ENCODE measurements at regions not wholly inside any gene's neighbourhood (a gene's known extent, or its start where the extent isn't known, plus 50 kb on each side); places are given as distances from the start of the nearest gene placed in this dataset.

DNA sequence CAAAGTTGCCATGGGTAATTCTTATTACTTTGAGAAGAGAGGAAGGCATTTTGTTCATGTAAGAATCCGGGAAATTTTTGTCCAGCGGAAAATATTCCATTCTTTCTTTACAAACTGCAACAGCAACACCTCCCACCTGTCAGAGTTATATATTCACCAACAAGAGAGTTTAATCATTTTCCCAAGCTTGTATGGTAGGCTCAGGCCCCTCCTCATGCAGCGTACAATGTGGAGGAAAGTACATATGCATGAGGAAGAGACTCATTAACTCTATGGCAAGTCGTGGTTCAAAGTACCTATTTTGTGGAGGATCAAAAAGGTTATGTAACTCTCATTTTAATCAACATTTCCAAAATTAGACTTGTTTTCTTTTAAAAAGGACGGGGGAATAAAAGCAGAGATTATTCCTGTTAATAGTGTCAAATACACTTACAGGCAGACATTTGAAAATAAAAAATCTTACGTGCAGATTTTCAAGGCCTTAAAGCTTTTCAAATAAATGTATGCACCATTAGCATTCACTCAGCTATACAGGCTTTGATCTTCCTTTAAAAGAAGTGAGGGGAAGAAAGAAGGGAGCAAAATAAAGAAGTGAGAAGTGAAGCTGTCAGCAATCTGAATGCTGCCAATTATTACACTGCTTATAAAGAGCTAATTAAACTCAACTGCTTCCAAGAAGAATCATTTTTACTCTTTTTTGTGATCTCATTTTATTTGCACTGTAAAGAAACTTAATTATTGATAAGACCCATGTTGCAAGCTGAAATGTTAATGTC, 204.8 kb downstream of the FAT4 start:
- TF ChIP-seq POLR2A (IDR thresholded peaks at IDR 0.05) (no peak), CTCF (IDR thresholded peaks at IDR 0.05) (no peak)
